ENCODE measurements at regions not wholly inside any gene's neighbourhood (a gene's known extent, or its start where the extent isn't known, plus 50 kb on each side); places are given as distances from the start of the nearest gene placed in this dataset.

GRCh38 chr5:172506251-172506650 lies 51.9 kb upstream of the SH3PXD2B start:
- no peak for DNase-seq (ENCODE audit: low read depth)
- TF ChIP-seq CTCF (conservative IDR thresholded peaks at IDR 0.05; ENCODE audit: low read depth, low read length): no peak
- no peak overlapping the region for H3K4me3 ChIP-seq (ENCODE audit: low read length)

- TF ChIP-seq CTCF (conservative IDR thresholded peaks at IDR 0.05; ENCODE audit: low read depth, low read length): no peak
- DNase-seq (ENCODE audit: low read depth): no peak
- no peak overlapping the region for H3K4me3 ChIP-seq (ENCODE audit: low read length)
Observed at GRCh38 chr5:172505845-172506244, 51.5 kb upstream of the SH3PXD2B start.

DNA sequence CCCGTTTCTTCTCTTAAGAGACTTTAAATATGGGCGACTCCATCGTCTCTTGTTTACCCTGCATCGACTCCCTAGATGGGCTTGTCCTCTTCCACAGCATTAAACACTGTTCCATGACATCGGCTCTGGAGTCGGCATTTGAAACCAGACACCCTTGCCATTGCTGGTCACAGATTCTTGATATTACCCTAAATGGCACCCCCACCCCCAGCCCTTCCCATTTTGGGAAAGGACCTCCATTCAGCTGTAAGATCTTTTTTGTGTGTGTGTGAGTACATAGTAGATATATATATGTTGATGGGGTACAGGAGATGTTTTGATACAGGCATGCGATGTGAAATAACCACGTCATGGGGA lies 51.1 kb upstream of the SH3PXD2B start:
- no peak for TF ChIP-seq CTCF (conservative IDR thresholded peaks at IDR 0.05; ENCODE audit: low read depth, low read length)
- DNase-seq (ENCODE audit: low read depth): no peak

GRCh38 chr5:172504701-172505402 lies 50.5 kb upstream of the SH3PXD2B start:
- no peak overlapping the region for H3K4me3 ChIP-seq (ENCODE audit: low read length)
- DNase-seq (ENCODE audit: low read depth): no peak
- no peak for TF ChIP-seq CTCF (conservative IDR thresholded peaks at IDR 0.05; ENCODE audit: low read depth, low read length)

More for the DNA sequence above, 51.1 kb upstream of the SH3PXD2B start:
- H3K4me3 ChIP-seq (ENCODE audit: low read length): no peak overlapping the region

- no peak for TF ChIP-seq CTCF (conservative IDR thresholded peaks at IDR 0.05; ENCODE audit: low read depth, low read length)
- no peak for DNase-seq (ENCODE audit: low read depth)
- no peak overlapping the region for H3K4me3 ChIP-seq (ENCODE audit: low read length)
Observed at GRCh38 chr5:172503925-172504700, 49.8 kb upstream of the SH3PXD2B start.
